Pancreas (tissue), 10 donors: ENCODE measurements at regions not wholly inside any gene's neighbourhood (a gene's known extent, or its start where the extent isn't known, plus 50 kb on each side); places are given as distances from the start of the nearest gene placed in this dataset.

Experiments used
- ATAC-seq, 4 donors: fragments of 200-7000 bp; cut with Tn5 transposase; one replicate each; pipeline versions ENCODE4 v1.8.0 to v1.9.1; 2020; ENCODE audit warnings: mild to moderate bottlenecking in 4 of 4, moderate library complexity in 4 of 4
- DNase-seq, 6 donors: peaks; one replicate each; pipeline ENCODE4 v3.0.0-alpha.2; 2020
- FAIRE-seq: peaks from 2 replicates; lab custom pipeline; 2012; peaks lifted over from hg19 to GRCh38; lab: Jason Lieb, UNC
- H3K27ac ChIP-seq, 4 donors: fragments of 200-600 bp; sonication (generic); 1 replicate in 3 of 4; 2 replicates in 1 of 4; pipeline versions ENCODE4 v1.5.0 to v1.8.0; 2020
- H3K27me3 ChIP-seq, 4 donors: fragments of 200-600 bp; one replicate each; pipeline ENCODE4 v1.8.0; 2021
- H3K36me3 ChIP-seq, 3 donors: fragments of 200-600 bp; sonication (generic) in 1 of 3; one replicate each; pipeline versions ENCODE4 v1.5.0 to v1.8.0; 2020 to 2021
- H3K4me1 ChIP-seq, 3 donors: fragments of 200-600 bp; one replicate each; pipeline ENCODE4 v1.8.0; 2021
- H3K4me3 ChIP-seq, 4 donors: fragments of 200-600 bp; sonication (generic) in 2 of 4; one replicate each; pipeline versions ENCODE4 v1.5.0 to v1.8.0; 2020 to 2021
- H3K9me3 ChIP-seq, 4 donors: fragments of 200-600 bp; one replicate each; pipeline ENCODE4 v1.8.0; 2021
- WGBS, 2 donors: extraction: QIAGEN DNeasy Blood & Tissue Kit; methylation state at CpG; one replicate each; pipeline ENCODE4 v1.1.7; 2013; 5-methylcytosine and 5-hydroxymethylcytosine counted together
- intact Hi-C, 3 donors: fragments of 100-400 bp; cut with DNase I; formaldehyde crosslinking; loops; one replicate each; pipeline versions ENCODE4 v1.11.1 to v1.14.2; 2022
- TF ChIP-seq, protein P1 (sequence below), 4 donors: fragments of 200-600 bp; sonication (generic) in 3 of 4; IDR thresholded peaks; one replicate each; pipeline versions ENCODE4 v1.5.0 to v1.8.0; 2021; ENCODE audit warnings: antibody characterized with exemption in 4 of 4
- donor health status: healthy with polysubstance abuse.
- donor health status: DM: no; HTN: no; CAD: no; lungs with moderate emphysema.
- donor health status: DM: no; HTN: no; CAD: no.
- donor health status: control.
- donor health status: control.
- donor health status: Bipolar disorder and iron deficiency.
- donor health status: DM: yes; HTN: yes; CAD: no.
- donor health status: DM: no; HTN: no; CAD: no.
- donor health status: DM: no; HTN: no; CAD: no.
- donor health status: DM: yes; HTN: yes; CAD: no.

DNA sequence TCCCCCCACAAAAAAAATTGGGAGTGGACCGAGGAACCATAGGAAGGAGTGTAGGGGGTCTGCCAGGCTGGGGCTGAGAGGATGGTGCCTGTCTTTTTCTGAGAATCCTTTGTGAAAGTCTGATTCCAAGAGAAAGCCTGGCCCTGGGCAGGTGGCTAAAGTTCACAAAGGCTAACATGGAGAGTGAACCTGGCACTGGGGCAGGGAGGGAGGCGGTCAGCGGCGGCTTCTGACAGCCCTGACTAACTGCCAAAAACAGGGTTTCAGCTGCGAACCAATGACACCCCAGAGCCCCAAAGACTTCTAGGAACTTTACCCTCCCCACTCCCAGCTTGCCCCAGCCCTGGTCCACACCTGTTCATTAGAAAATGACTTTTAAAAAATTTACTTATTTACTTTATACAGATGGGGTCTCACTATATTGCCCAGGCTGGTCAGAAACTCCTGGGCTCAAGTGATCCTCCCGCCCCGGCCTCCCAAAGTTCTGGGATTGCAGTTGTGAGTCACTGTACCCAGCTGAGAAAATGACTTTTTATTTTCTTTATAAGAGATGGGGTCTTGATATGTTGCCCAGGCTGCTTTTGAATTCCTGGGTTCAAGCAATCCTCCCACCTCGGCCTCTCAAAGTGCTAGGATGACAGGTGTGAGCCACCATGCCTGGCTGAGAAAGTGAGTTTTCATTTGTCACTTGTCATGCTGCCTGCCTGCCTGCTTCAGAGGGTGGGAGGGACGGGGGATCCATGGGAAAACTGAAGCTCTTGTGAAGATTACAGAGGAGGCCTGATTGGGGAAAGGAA lies 61.0 kb upstream of the DUSP5 start:
- H3K27me3 ChIP-seq: no peaks in the 10 kb centered on the region
- intact Hi-C loops: no loop called here
- DNase-seq (peak in 1 of 6 donors; percentile 44), FAIRE-seq (no peak), ATAC-seq (no peak)
- no peak overlapping the region for H3K4me3 ChIP-seq
- H3K36me3 ChIP-seq: no peaks in the 10 kb centered on the region
- H3K27ac ChIP-seq: no peak overlapping the region
- no peaks in the 10 kb centered on the region for H3K4me1 ChIP-seq
- TF ChIP-seq, protein P1, sequence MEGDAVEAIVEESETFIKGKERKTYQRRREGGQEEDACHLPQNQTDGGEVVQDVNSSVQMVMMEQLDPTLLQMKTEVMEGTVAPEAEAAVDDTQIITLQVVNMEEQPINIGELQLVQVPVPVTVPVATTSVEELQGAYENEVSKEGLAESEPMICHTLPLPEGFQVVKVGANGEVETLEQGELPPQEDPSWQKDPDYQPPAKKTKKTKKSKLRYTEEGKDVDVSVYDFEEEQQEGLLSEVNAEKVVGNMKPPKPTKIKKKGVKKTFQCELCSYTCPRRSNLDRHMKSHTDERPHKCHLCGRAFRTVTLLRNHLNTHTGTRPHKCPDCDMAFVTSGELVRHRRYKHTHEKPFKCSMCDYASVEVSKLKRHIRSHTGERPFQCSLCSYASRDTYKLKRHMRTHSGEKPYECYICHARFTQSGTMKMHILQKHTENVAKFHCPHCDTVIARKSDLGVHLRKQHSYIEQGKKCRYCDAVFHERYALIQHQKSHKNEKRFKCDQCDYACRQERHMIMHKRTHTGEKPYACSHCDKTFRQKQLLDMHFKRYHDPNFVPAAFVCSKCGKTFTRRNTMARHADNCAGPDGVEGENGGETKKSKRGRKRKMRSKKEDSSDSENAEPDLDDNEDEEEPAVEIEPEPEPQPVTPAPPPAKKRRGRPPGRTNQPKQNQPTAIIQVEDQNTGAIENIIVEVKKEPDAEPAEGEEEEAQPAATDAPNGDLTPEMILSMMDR (IDR thresholded peaks at IDR 0.05): no peak
- WGBS, 2 donors: 82 to 90% methylated on average over 9 of the region's 9 CpGs
- H3K9me3 ChIP-seq: no peaks in the 10 kb centered on the region

DNA sequence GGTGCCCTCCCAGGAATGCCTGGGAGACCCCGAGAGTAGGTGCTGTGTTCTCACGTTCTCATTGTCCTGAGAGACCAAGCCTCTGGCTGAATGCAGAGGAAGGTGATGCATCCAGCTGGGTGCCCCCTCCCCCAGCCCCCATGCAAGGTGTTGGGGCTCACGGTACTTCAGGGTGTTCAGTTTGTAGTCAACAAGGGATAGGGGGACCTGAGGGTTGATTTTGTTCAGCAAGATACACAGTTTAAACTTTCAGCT lies 60.4 kb upstream of the DUSP5 start:
- DNase-seq (peak in 1 of 6 donors; percentile 12), FAIRE-seq (no peak), ATAC-seq (no peak)
- no peak overlapping the region for H3K27ac ChIP-seq
- no peak overlapping the region for H3K4me3 ChIP-seq
- TF ChIP-seq, protein P1 (IDR thresholded peaks at IDR 0.05): no peak
- no peaks in the 10 kb centered on the region for H3K36me3 ChIP-seq
- WGBS, 2 donors: 76 to 81% methylated on average over 3 of the region's 3 CpGs
- H3K4me1 ChIP-seq: no peaks in the 10 kb centered on the region
- no peaks in the 10 kb centered on the region for H3K9me3 ChIP-seq
- no peaks in the 10 kb centered on the region for H3K27me3 ChIP-seq
- intact Hi-C loops: no loop called here

DNA sequence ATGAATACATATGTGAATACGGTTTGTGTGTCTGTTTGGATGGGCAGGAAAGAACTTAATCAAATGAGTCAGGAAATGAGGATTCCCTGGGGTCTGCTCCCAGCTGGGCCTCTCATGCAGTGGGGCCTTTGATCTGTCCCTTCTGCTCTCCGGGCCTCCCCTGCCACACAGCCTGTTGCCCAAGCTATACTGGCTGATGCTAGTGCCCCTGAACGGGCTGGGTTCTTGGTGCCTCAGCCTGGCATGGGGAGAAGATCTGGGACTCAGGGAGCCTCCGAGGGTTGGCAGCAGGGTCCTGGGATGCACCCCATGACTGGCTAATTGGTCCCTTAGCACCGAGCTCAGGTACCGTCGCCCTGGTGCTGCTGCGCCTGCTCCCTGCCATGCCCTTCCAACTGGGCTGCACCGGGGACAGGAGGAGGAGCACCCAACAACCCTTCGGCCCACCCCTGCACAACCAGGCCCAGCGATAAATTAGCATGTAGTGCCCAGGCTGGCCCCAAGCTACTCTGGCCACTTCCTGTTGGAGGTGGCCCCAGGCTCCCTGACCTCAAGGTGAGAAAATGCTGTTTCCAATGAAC lies 59.9 kb upstream of the DUSP5 start:
- no peak overlapping the region for H3K4me3 ChIP-seq
- H3K36me3 ChIP-seq: no peaks in the 10 kb centered on the region
- ATAC-seq (no peak), FAIRE-seq (no peak), DNase-seq (peak in 1 of 6 donors; percentile 36)
- H3K4me1 ChIP-seq: no peaks in the 10 kb centered on the region
- no peak overlapping the region for H3K27ac ChIP-seq
- H3K9me3 ChIP-seq: no peaks in the 10 kb centered on the region
- no peaks in the 10 kb centered on the region for H3K27me3 ChIP-seq
- TF ChIP-seq, protein P1 (IDR thresholded peaks at IDR 0.05): no peak
- 92 to 93% methylated on average over 11 of the region's 11 CpGs for WGBS, 2 donors
- intact Hi-C loops: no loop called here

DNA sequence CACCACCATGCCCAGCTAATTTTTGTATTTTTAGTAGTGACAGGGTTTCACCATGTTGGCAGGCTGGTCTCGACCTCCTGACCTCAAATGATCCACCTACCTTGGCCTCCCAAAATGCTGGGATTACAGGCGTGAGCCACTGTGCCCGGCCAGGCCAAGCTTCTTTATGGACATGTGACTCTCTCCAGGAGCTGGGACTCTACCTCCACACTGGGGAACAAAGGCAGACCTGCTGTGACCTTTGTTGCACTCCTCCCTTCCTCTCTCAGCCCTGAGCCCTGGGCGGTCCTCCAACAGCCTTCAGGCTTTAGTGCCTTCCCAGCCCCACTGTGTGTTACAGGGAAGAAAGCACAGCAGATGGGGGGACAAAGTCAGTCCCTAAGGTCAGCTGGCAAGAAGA lies 55.0 kb upstream of the DUSP5 start:
- H3K36me3 ChIP-seq: no peaks in the 10 kb centered on the region
- no peaks in the 10 kb centered on the region for H3K9me3 ChIP-seq
- ATAC-seq: no peak
- H3K4me1 ChIP-seq: no peaks in the 10 kb centered on the region
- intact Hi-C loops: no loop called here
- peak in 1 of 6 donors; percentile 35 for DNase-seq
- no peak overlapping the region for H3K27ac ChIP-seq
- TF ChIP-seq, protein P1 (IDR thresholded peaks at IDR 0.05): no peak
- H3K4me3 ChIP-seq: no peak overlapping the region
- no peak for FAIRE-seq
- H3K27me3 ChIP-seq: no peaks in the 10 kb centered on the region
- WGBS, 2 donors: 87 to 88% methylated on average over 4 of the region's 4 CpGs
